ENCODE measurements at regions not wholly inside any gene's neighbourhood (a gene's known extent, or its start where the extent isn't known, plus 50 kb on each side); places are given as distances from the start of the nearest gene placed in this dataset.

DNA sequence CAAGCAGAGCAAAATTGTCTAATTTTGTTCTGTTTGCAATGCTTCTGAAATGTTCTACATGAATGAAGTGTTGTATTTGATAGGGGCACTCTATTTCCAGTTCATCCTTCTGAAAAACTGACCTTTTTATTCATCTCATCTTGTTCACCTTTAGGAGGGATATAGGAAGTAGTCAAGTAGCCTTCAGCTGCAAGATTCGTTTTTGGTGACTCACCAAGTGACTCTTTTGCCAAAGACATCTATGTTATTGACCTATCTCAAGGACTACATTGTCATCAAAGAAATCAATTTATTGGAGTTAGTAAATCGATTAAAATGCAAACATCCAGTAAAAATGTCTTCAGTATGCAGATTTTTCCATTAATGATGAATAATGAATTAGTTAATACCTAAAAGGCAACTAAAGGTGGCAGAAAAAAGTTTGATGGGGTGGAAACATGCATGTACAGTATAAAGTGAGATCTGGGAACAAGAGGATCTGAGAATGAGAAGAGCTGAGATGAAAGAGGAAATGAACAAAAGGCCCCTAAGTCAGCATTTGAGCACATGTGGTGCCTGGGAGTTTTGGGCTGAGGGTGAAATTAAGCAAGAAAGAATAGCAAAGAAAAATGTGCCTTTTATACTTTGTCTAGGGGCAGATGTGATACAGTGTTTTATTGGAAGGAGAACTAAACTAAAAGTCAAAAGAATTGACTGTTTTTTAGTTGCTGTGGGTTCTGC is 255.1 kb upstream of the LINC00305 start:
- no peak overlapping the region for H3K4me3 ChIP-seq (ENCODE audit: low read length in 2 of 2)
- H3K4me2 ChIP-seq (ENCODE audit: insufficient read depth, low read length, poor library complexity, severe bottlenecking) = no peak overlapping the region
- H2BK15ac ChIP-seq (ENCODE audit: low read length) = no peak overlapping the region
- H2BK5ac ChIP-seq (ENCODE audit: low read length) = no peak overlapping the region
- no peaks in the 10 kb centered on the region for H3K36me3 ChIP-seq (replicated peaks in 1 of 2; ENCODE audit: control insufficient read depth in 2 of 2, insufficient read depth in 2 of 2, low read length in 2 of 2)
- no peaks in the 10 kb centered on the region for H3K27me3 ChIP-seq (ENCODE audit: control insufficient read depth in 3 of 3, insufficient read depth in 3 of 3, low read depth in 1 of 3, low read length in 3 of 3)
- H3K23ac ChIP-seq (ENCODE audit: low read depth, low read length, poor library complexity) = no peak overlapping the region
- DNase-seq (ENCODE audit: low spot score) = no peak
- H3K27ac ChIP-seq (replicated peaks; ENCODE audit: low read length) = no peak overlapping the region
- no peak overlapping the region for H3K9ac ChIP-seq (ENCODE audit: low read depth, low read length, poor library complexity)
- H2BK120ac ChIP-seq (ENCODE audit: low read depth, low read length) = no peak overlapping the region
- H4K8ac ChIP-seq (ENCODE audit: low read depth, low read length) = no peak overlapping the region
- no peaks in the 10 kb centered on the region for H3K4me1 ChIP-seq (ENCODE audit: control insufficient read depth in 2 of 2, insufficient read depth in 1 of 2, low read depth in 1 of 2, low read length in 2 of 2)
- H2BK12ac ChIP-seq (ENCODE audit: low read length) = no peak overlapping the region
- no peak overlapping the region for H3K14ac ChIP-seq (ENCODE audit: low read length)
- WGBS, 2 donors (ENCODE audit: extremely low coverage in 2 of 2, insufficient read length in 2 of 2, insufficient replicate concordance in 1 of 2) = no CpG with 5 or more reads among the region's 2 CpGs
- H3K79me1 ChIP-seq (ENCODE audit: low read depth, low read length) = no peaks in the 10 kb centered on the region
- H2AFZ ChIP-seq (ENCODE audit: low read length) = no peak overlapping the region
- H2AK5ac ChIP-seq (ENCODE audit: low read depth, low read length) = no peak overlapping the region
- H3K18ac ChIP-seq (ENCODE audit: low read length) = no peak overlapping the region
- no peaks in the 10 kb centered on the region for H3K9me3 ChIP-seq (replicated peaks in 1 of 2; ENCODE audit: control insufficient read depth in 2 of 2, insufficient read depth in 1 of 2, low read depth in 1 of 2, low read length in 2 of 2)
- H3K4ac ChIP-seq (ENCODE audit: low read length) = no peak overlapping the region
- H4K91ac ChIP-seq (ENCODE audit: low read depth, low read length, poor library complexity) = no peak overlapping the region

DNA sequence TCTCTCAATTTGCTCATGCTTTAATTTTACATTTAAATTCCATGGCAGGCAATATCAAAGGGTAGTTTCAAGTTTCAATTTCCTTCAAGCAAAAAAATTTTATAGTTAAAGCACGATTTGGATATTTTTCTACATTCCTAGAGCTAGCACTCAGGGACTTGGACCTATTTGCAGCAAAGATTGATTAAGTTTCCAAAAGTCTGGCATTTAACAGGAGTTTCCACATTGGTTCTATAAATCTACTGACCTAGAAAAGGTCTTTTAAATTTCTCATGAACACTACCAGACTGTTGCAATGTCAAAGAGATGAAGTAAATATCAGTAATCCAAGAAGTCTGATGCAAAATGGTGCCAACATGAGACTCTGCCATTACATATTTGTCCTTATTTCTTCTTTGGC is 253.7 kb upstream of the LINC00305 start:
- Histone ChIP-seq H3K79me1 (ENCODE audit: low read depth, low read length) (no peaks in the 10 kb centered on the region), H4K91ac (ENCODE audit: low read depth, low read length, poor library complexity) (no peak overlapping the region), H3K4ac (ENCODE audit: low read length) (no peak overlapping the region), H4K8ac (ENCODE audit: low read depth, low read length) (no peak overlapping the region), H2AFZ (ENCODE audit: low read length) (no peak overlapping the region), H3K9me3 (replicated peaks in 1 of 2; ENCODE audit: control insufficient read depth in 2 of 2, insufficient read depth in 1 of 2, low read depth in 1 of 2, low read length in 2 of 2) (no peaks in the 10 kb centered on the region), H3K36me3 (replicated peaks in 1 of 2; ENCODE audit: control insufficient read depth in 2 of 2, insufficient read depth in 2 of 2, low read length in 2 of 2) (no peaks in the 10 kb centered on the region), H3K9ac (ENCODE audit: low read depth, low read length, poor library complexity) (no peak overlapping the region), H3K4me3 (ENCODE audit: low read length in 2 of 2) (no peak overlapping the region), H3K14ac (ENCODE audit: low read length) (no peak overlapping the region), H2BK120ac (ENCODE audit: low read depth, low read length) (no peak overlapping the region), H2BK15ac (ENCODE audit: low read length) (no peak overlapping the region), H3K27me3 (ENCODE audit: control insufficient read depth in 3 of 3, insufficient read depth in 3 of 3, low read depth in 1 of 3, low read length in 3 of 3) (no peaks in the 10 kb centered on the region), H2BK5ac (ENCODE audit: low read length) (no peak overlapping the region), H3K27ac (replicated peaks; ENCODE audit: low read length) (no peak overlapping the region), H3K23ac (ENCODE audit: low read depth, low read length, poor library complexity) (no peak overlapping the region), H3K18ac (ENCODE audit: low read length) (no peak overlapping the region), H3K4me1 (ENCODE audit: control insufficient read depth in 2 of 2, insufficient read depth in 1 of 2, low read depth in 1 of 2, low read length in 2 of 2) (no peaks in the 10 kb centered on the region), H2AK5ac (ENCODE audit: low read depth, low read length) (no peak overlapping the region), H3K4me2 (ENCODE audit: insufficient read depth, low read length, poor library complexity, severe bottlenecking) (no peak overlapping the region), H2BK12ac (ENCODE audit: low read length) (no peak overlapping the region)
- DNase-seq (ENCODE audit: low spot score) = no peak
- WGBS, 2 donors (ENCODE audit: extremely low coverage in 2 of 2, insufficient read length in 2 of 2, insufficient replicate concordance in 1 of 2) = no CpG with 5 or more reads among the region's 1 CpG

DNA sequence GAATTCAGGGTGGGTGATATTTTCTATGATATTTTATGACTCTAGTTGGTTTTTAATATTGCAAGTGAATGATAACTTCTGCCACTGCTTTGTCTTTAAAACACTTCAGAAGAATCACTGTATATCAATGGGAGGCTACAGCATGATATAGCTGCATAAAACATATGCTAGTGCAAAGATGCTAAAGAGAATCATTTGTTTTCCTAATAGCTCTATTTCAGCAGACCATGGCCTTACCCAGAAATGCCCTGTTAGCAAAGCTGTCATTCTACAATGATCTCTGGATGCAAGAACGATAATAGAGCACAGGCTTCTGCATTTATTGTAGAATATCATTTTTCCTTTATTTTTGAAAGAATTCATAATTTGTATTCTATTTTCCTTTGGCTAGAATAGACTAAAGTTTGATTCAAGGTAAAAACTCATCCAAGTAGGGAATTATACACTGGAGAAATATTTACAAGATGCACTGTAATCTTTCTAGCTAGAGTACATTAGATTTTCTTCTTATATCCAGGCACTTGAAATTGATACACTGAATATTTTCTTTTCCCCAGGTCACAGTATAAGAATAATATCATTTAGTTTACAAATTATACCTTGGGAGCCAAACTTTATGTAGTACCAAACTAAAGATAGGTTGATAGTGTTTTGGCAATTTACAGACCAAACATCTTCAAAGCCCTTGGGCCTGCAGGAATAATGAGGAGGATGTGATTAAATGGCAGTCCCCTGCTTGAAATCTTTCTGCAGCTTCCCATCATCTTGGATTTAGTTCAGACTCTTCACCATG is 252.6 kb upstream of the LINC00305 start:
- no peaks in the 10 kb centered on the region for H3K36me3 ChIP-seq (replicated peaks in 1 of 2; ENCODE audit: control insufficient read depth in 2 of 2, insufficient read depth in 2 of 2, low read length in 2 of 2)
- no peak overlapping the region for H2BK120ac ChIP-seq (ENCODE audit: low read depth, low read length)
- no peaks in the 10 kb centered on the region for H3K9me3 ChIP-seq (replicated peaks in 1 of 2; ENCODE audit: control insufficient read depth in 2 of 2, insufficient read depth in 1 of 2, low read depth in 1 of 2, low read length in 2 of 2)
- H2BK12ac ChIP-seq (ENCODE audit: low read length) = no peak overlapping the region
- no peak overlapping the region for H3K27ac ChIP-seq (replicated peaks; ENCODE audit: low read length)
- no peak overlapping the region for H2BK5ac ChIP-seq (ENCODE audit: low read length)
- H4K8ac ChIP-seq (ENCODE audit: low read depth, low read length) = no peak overlapping the region
- no peak overlapping the region for H2AK5ac ChIP-seq (ENCODE audit: low read depth, low read length)
- WGBS, 2 donors (ENCODE audit: extremely low coverage in 2 of 2, insufficient read length in 2 of 2, insufficient replicate concordance in 1 of 2) = no CpG with 5 or more reads among the region's 1 CpG
- no peak overlapping the region for H3K18ac ChIP-seq (ENCODE audit: low read length)
- no peak overlapping the region for H3K4ac ChIP-seq (ENCODE audit: low read length)
- no peak overlapping the region for H3K9ac ChIP-seq (ENCODE audit: low read depth, low read length, poor library complexity)
- H3K23ac ChIP-seq (ENCODE audit: low read depth, low read length, poor library complexity) = no peak overlapping the region
- H3K14ac ChIP-seq (ENCODE audit: low read length) = no peak overlapping the region
- H3K27me3 ChIP-seq (ENCODE audit: control insufficient read depth in 3 of 3, insufficient read depth in 3 of 3, low read depth in 1 of 3, low read length in 3 of 3) = no peaks in the 10 kb centered on the region
- H2BK15ac ChIP-seq (ENCODE audit: low read length) = no peak overlapping the region
- no peaks in the 10 kb centered on the region for H3K4me1 ChIP-seq (ENCODE audit: control insufficient read depth in 2 of 2, insufficient read depth in 1 of 2, low read depth in 1 of 2, low read length in 2 of 2)
- DNase-seq (ENCODE audit: low spot score) = no peak
- no peak overlapping the region for H3K4me2 ChIP-seq (ENCODE audit: insufficient read depth, low read length, poor library complexity, severe bottlenecking)
- H4K91ac ChIP-seq (ENCODE audit: low read depth, low read length, poor library complexity) = no peak overlapping the region
- no peak overlapping the region for H3K4me3 ChIP-seq (ENCODE audit: low read length in 2 of 2)
- H3K79me1 ChIP-seq (ENCODE audit: low read depth, low read length) = no peaks in the 10 kb centered on the region
- no peak overlapping the region for H2AFZ ChIP-seq (ENCODE audit: low read length)

DNA sequence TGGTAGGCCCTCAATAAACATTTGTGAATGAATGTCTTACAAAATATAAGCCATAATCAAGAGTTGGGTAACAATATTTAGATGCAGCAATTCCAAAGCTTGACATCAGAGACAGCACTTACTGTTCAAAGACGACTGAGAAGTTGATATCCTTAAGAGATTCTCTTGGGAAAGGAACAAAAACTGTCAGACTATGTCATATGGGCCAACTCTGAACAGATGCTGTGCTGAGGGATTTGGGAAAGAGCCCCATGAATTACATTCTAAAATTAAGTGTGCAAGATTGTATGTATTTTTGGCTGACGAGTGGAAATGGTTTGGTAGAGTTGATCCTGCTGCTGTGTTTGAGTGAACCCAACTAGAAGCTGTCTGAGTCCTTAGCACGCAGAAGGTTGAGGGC is 250.7 kb upstream of the LINC00305 start:
- Histone ChIP-seq H3K23ac (ENCODE audit: low read depth, low read length, poor library complexity) (no peak overlapping the region), H2BK5ac (ENCODE audit: low read length) (no peak overlapping the region), H3K4me3 (ENCODE audit: low read length in 2 of 2) (no peak overlapping the region), H3K27me3 (ENCODE audit: control insufficient read depth in 3 of 3, insufficient read depth in 3 of 3, low read depth in 1 of 3, low read length in 3 of 3) (no peaks in the 10 kb centered on the region), H3K4me2 (ENCODE audit: insufficient read depth, low read length, poor library complexity, severe bottlenecking) (no peak overlapping the region), H3K4ac (ENCODE audit: low read length) (no peak overlapping the region), H4K8ac (ENCODE audit: low read depth, low read length) (no peak overlapping the region), H3K9me3 (replicated peaks in 1 of 2; ENCODE audit: control insufficient read depth in 2 of 2, insufficient read depth in 1 of 2, low read depth in 1 of 2, low read length in 2 of 2) (no peaks in the 10 kb centered on the region), H3K36me3 (replicated peaks in 1 of 2; ENCODE audit: control insufficient read depth in 2 of 2, insufficient read depth in 2 of 2, low read length in 2 of 2) (no peaks in the 10 kb centered on the region), H2BK120ac (ENCODE audit: low read depth, low read length) (no peak overlapping the region), H2AK5ac (ENCODE audit: low read depth, low read length) (no peak overlapping the region), H4K91ac (ENCODE audit: low read depth, low read length, poor library complexity) (no peak overlapping the region), H3K4me1 (ENCODE audit: control insufficient read depth in 2 of 2, insufficient read depth in 1 of 2, low read depth in 1 of 2, low read length in 2 of 2) (no peaks in the 10 kb centered on the region), H2BK15ac (ENCODE audit: low read length) (no peak overlapping the region), H3K79me1 (ENCODE audit: low read depth, low read length) (no peaks in the 10 kb centered on the region), H2BK12ac (ENCODE audit: low read length) (no peak overlapping the region), H3K9ac (ENCODE audit: low read depth, low read length, poor library complexity) (no peak overlapping the region), H3K14ac (ENCODE audit: low read length) (no peak overlapping the region), H3K18ac (ENCODE audit: low read length) (no peak overlapping the region), H2AFZ (ENCODE audit: low read length) (no peak overlapping the region), H3K27ac (replicated peaks; ENCODE audit: low read length) (no peak overlapping the region)
- WGBS, 2 donors (ENCODE audit: extremely low coverage in 2 of 2, insufficient read length in 2 of 2, insufficient replicate concordance in 1 of 2) = no CpG with 5 or more reads among the region's 3 CpGs
- DNase-seq (ENCODE audit: low spot score) = no peak
